ENCODE measurements at regions not wholly inside any gene's neighbourhood (a gene's known extent, or its start where the extent isn't known, plus 50 kb on each side); places are given as distances from the start of the nearest gene placed in this dataset.

DNA sequence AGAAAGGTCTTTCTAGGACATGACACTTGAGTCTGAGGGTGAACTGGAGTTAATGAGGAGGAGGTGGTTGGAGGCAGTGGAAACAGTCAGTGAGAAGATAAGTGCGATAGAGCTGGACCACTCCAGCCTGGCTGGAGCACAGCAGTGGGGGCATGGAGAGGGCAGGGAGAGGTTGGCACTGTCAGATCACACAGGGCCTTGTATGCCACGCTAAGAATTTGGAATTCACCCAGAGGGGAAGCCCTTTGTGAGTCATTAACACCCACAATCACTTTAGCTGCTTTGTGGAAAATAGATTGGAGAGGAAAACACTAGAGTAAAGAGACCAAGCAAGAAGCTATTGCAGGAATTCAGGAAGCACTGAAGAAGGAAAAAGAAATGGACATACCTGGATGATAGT is 83.3 kb downstream of the ZNF621 start:
- TF ChIP-seq, protein P1, sequence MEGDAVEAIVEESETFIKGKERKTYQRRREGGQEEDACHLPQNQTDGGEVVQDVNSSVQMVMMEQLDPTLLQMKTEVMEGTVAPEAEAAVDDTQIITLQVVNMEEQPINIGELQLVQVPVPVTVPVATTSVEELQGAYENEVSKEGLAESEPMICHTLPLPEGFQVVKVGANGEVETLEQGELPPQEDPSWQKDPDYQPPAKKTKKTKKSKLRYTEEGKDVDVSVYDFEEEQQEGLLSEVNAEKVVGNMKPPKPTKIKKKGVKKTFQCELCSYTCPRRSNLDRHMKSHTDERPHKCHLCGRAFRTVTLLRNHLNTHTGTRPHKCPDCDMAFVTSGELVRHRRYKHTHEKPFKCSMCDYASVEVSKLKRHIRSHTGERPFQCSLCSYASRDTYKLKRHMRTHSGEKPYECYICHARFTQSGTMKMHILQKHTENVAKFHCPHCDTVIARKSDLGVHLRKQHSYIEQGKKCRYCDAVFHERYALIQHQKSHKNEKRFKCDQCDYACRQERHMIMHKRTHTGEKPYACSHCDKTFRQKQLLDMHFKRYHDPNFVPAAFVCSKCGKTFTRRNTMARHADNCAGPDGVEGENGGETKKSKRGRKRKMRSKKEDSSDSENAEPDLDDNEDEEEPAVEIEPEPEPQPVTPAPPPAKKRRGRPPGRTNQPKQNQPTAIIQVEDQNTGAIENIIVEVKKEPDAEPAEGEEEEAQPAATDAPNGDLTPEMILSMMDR (IDR thresholded peaks at IDR 0.05) = no peak
- TF ChIP-seq POLR2A (IDR thresholded peaks at IDR 0.05) (no peak), POLR2AphosphoS5 (IDR thresholded peaks at IDR 0.05) (no peak)

Data from breast epithelium (tissue), 3 donors.